ENCODE measurements at regions not wholly inside any gene's neighbourhood (a gene's known extent, or its start where the extent isn't known, plus 50 kb on each side); places are given as distances from the start of the nearest gene placed in this dataset.

DNA sequence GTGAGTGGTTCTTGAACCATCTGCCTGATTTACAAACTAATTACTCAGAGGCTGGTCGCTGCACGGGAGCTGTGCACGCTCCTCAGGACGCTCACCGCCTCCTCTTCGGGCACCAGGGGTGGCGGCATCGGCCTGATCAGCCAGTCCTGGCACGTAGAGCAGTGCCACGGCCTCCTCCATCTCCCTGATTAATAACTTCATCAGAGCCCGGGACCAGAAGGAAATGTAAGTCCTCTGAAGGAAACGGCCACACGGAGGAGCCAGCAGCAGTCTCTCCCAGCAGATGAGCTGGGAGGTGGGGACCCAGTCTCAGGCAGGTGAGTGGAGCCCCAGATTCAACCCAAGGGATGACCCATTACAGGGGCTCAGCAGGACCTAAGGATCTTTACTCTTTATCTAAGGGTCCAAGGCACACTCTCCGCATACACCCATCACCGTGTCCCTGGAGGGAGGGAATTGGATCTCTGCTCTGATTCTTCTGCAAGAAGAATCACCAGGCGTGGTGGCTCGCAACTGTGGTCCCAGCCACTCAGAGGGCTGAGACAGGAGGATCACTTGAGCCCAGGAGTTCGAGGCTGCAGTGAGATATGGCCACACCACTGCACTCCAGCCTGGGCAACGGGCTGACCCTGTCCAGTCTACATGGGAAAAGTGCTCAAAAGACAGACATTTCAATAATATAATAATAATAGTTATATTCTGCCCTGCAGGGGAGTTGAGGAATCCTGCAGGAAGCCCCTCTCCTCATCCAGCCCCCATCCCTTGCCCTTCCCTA, 366.5 kb downstream of the SEC14L1 start:
- FAIRE-seq: no peak

GRCh38 chr17:77508047-77508715, 367.4 kb downstream of the SEC14L1 start:
- no peak for FAIRE-seq

DNA sequence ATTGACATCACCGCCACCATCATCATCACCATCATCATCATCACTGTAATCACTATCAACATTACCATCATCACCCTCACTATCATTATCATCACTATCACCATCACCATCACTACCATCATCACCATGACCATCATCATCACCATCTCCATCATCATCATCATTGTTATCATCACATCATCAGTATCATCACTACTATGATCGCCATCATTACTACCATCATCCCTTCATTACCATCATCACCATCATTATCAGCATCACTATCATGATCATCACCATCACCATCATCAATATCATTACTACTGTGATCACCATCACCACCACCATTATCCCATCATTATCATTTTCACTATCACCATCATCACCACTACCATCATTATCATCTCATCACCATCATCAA, 368.3 kb downstream of the SEC14L1 start:
- no peak for FAIRE-seq

DNA sequence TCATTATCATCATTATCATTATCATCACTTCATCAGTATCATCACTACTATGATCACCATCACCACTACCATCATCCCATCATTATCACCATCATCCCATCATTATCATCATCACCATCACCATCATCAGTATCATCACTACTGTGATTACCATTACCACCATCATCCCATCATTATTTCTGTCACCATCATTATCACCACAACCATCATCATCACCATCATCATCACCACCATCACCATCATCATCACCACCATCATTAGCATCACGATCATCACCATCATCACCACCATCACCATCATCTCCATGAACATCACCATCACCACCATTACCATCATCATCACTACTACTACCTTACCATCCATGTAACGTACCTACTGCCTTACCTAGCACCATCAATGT, 368.8 kb downstream of the SEC14L1 start:
- FAIRE-seq: no peak

DNA sequence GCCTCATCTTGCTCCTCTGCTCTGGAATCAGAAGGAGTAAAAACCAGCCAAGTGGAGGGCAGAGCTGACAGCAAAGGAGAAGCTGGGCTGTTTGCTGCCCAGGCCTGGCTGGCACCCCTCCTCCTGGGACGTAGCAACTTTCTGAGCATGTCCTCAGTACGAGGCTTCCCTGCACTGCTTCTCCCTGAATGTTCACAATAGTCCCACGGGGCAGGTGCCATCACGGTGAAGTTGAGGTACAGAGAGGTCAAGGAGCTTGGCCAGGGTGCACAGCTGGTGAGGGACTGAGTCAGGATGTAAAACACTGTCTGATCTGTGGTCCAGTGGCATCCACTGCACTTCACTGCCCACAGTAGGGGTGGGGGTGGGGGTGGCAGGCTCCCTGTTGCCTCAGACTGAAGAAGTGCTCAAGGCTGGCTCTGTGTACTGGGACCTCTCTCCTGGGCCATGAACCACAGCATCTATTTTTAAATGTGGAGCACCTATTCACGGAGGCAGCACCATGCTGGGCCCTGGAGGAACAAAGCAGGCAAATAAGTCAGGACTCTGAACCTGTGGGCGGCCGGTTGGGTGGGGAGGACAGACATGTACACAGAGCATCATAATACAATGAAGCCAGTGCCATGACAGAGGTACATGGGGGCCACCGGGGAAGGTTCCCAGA, 369.5 kb downstream of the SEC14L1 start:
- no peak for FAIRE-seq

DNA sequence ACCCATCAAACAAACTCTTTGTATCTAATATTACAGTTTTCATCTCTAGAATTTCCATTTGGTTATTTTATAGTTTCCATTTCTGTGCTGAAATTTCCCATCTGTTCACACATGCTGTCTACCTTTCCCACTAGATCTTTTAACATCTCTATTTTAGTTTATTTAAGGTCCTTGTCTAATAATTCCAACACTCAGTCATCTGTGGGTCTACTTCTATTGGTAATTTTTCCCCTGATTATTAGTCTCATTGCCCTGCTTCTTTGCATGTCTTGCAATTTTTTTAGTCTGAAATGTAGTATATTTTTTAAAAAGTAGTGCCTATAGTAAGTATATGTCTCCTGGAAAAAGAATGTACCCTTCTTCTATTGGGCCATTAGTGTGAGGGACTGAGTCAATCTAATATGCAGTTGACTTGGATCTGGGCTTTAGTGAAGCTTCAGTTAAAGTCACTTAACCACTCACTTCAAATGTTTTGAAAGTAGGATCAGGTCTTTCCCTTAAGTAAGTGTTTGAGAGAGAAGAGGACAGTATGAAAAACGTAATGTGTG, 370.8 kb downstream of the SEC14L1 start:
- FAIRE-seq: no peak

DNA sequence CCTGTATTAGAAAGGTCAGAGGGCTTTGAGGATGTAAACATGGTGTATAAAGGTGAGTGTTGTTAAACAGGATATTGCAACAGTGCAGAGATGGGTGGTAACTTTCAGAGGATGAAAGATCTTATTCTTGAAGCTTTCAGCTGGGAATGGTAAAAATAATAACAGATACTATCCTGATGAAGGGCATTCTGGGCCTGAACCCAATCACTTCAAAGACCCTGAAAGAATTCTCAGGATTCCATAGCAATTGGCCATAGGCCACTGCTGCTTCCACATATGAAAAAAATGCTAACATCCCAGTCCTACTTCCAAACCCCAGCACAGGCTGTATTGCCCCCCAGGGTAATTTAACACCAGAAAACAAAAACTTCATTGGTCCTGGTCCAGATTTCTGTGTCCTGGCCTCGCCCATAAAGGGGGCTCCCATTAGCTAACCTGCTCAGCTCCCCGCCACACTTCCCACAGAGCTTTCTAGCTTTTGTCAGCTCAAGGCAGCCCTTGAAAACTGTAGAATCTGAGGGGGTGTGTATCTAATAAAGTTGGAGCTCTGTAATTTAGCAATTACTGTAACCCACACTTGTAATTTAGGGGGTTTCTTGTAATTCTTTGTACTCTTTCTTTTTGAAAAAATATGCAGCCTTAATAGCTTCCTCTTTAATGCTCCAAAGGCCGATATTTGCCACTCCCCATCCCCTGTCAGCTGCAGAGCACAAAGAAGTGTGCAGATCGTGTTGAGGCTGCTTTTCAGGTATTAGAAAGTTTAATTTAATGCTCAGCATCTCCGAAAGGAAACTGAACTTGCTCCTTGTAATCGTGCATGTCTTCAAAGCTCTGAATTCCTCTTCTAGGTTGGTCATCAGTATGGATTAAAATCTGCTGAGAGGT, 371.5 kb downstream of the SEC14L1 start:
- no peak for FAIRE-seq

- no peak for FAIRE-seq
These were observed 372.3 kb downstream of the SEC14L1 start for GRCh38 chr17:77513045-77513444.

DNA sequence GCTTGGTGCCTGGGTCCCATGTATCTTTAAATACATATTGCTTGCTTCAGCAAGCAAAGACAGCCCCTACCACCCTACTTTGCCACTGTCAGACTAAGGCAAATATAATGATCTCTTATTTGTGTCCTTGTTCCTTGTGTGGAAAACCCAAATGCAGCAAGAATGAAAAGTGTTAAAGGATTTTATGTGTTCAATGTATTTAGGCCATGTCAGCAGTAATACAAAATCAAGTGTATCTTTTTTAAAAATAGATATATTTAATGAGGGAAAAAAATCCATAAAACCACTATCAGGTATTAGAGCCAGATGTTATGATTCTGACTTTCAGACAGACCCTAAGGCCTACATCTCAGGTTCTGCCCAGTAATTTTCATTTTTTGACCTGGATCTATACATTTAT, 374.5 kb downstream of the SEC14L1 start:
- no peak for FAIRE-seq

DNA sequence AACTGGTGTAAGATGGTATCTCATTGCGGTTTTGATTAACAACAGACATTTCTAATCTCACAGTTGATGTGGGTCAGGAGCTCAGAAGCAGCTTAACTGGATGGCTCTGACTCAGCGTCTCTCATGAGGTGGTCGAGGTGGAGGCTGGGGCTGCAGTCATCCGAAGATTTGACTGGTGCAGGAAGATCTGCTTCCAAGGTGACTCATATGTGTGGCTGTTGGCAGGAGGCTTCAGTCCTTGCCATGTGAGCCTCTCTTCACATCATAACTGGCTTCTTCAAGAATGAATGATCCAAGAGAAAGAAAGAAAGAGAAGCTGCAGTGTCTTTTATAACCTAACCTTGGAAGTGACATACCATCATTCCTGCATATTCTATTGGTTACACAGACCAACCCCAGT, 376.1 kb downstream of the SEC14L1 start:
- no peak for FAIRE-seq

GRCh38 chr17:77521076-77521475, 380.3 kb downstream of the SEC14L1 start:
- no peak for FAIRE-seq

DNA sequence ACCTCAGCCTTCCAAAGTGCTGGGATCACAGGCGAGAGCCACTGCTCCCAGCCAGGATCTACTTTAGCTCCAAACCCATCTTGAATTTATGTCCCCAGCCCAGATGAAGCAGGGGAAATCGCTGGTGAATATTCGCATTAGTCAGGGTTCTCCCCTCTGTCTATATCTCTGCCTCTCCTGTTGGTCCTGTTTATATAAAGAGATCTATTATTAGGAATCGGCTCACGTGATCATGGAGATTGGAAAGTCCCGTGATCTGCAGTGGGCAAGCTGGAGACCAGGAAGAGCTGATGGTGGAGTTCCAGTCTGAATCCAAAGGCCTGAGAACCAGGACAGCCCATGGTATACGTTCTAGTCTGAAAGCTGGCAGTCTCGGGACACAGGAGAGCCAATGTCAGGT, 382.8 kb downstream of the SEC14L1 start:
- FAIRE-seq: no peak

DNA sequence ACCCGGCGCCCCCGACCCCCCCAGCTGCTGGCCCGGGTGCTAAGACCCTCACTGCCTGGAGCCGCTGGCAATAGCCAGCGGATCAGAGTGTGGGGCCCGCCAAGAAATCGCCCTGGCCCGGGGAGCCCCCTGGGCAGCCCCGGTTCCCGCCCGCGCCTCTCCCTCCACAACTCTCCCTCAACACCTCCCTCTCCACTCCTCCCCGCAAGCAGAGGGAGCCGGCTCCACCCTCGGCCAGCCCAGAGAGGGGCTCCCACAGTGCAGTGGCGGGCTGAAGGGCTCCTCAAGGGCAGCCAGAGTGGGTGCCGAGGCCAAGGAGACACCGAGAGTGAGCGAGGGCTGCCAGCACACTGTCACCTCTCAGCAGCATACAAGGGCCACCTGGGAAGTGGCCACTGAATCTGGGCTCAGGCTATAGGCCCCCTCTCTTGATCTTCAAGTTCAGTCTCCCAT, 385.5 kb downstream of the SEC14L1 start:
- FAIRE-seq: no peak

DNA sequence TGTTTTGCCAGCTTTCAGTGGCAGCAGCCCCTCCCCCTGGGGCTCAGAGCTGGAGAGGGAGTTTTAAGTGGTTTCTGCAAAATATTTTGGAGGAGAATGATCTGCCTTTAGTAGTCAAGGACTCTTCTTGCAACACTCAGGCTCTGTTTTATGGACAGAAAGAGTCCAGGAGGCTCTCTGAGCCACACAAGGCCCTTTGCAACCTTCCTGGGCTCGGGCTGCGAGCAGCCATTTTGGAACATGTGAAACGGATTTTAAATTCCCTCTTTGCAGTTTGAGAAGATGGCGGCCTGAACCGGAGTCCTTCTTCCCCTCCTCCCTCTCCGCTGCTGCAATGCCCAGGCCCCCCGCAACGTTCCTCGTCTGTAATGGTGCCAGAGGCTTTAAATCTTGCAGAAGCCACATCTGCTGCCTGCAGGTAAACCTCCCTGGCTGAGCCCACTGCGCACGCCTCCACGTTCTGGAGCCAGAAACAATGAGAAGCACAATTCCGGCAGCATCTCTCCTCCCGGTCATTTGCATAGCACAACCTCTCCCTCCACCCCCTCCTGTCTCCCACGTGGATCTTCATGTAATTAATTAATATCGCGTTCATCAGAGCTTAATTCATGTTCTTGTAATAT, 386.1 kb downstream of the SEC14L1 start:
- FAIRE-seq: no peak

DNA sequence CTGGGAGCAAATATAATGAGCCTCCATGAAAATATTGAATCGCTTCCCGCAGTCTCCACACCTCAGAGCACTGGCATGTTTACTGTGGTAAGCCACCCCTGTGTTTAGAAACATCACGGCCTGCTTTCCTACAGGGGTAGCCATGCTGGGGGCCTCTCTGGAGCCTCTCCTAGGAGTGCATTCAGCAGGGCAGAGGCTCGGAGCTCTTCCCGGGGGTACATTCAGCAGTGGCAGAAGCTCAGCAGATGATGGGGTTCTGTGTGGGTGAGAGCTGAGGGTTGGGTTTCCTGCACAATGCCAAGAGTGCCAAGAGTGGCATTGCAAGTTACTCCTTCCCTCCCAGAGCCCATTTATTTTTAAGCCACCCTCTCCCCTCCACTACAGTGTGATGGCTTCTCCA, 386.6 kb downstream of the SEC14L1 start:
- no peak for FAIRE-seq

DNA sequence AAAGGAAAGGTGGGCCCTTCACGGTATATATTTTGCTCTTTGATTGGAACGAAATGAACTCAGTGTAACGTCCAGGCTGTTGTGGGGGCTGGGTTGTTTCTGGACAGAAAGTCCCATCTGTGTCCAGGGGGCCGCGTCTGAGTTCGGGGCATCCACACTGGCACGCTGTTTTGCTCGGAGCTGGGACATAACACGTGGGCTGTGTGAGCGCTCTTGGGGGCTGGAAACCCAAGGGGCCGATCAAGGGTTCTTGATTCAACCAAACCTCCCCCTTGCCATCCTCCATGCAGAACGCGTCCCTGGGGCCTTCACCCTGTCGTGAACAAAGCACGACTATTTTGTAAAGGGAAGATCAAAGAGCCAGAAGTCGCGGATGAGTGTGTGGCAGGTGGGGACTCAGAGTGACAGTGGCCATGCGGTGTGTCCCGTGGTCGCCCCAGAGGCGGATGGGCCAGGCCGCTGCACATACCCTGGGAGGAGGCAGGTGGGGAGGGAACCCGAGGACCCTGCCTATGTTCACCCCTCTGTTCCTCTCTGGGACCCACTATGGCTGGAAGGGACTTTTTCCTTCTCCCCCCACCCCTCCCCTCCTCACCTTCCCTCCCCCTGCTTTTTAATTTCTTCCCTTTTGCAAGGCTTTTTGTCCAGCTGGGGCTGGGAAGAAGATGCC, 387.2 kb downstream of the SEC14L1 start:
- FAIRE-seq: no peak

- FAIRE-seq: no peak
These were observed 388.0 kb downstream of the SEC14L1 start for GRCh38 chr17:77528516-77529327.

DNA sequence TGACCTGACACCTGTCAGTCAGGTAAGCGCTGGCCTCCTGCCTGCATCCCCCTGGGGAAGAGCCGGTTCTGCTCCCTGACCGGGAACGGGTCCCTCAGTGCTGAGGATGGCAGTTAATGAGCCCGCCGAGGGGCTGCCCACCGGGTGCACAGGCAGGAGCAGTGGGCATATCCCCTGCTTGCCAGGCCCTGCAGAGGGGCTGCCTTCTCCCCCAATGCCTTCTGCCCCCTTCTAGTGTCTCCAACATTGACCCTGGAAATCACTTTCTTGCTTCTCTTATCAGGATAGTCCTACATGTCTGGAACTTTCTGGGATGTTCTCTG, 388.5 kb downstream of the SEC14L1 start:
- no peak for FAIRE-seq

DNA sequence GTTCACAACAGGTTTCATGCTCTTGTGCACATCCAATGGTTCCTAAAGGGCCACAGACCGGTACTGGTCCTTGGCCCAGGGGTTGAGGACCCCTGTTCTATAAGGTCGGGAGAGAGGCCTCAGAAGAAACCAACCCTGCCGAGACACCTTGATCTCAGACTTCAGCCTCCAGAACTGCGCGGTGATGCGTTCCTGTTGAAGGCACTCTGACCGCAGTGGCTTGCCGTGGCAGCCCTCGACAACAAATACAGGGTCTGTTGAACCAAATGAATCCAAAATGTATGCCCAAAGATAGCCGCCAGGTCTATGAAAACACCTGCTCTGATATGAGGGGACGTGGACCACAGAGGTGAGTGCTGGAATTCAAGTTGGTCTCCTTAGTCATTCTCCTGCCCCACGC, 389.8 kb downstream of the SEC14L1 start:
- no peak for FAIRE-seq

GRCh38 chr17:77531002-77531401, 390.2 kb downstream of the SEC14L1 start:
- FAIRE-seq: no peak

DNA sequence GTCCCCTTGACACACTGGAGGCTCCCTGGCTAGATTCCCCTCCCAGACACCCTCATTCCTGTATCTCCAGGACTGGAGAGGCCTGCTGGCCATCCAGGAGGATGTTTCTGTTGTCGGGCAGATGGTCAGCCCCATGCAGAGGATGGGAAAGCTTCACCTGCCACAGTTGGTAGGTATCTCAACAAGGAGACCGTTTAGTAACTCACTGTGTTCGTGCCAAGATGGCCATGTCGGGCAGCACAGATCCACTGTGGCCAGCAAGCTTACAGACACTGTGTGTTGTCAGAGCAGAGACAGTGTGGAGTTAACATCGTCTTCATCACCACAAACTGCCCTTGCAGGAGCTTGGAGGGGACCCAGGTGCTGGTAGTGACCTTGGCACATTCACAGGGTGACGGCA, 390.9 kb downstream of the SEC14L1 start:
- FAIRE-seq: no peak

All from colon (tissue), 2 donors.